MCF 10A (cell line): ENCODE measurements at regions not wholly inside any gene's neighbourhood (a gene's known extent, or its start where the extent isn't known, plus 50 kb on each side); places are given as distances from the start of the nearest gene placed in this dataset.
"Not testable (repeated sequence)": the region's sequence is repeated elsewhere in the genome, so short reads cannot be mapped to it uniquely, and the experiment has no call there.

Source experiments
- BruUV-seq: library from RNA; stranded (reverse); fragments of 400-500 nt; replicated peaks from 2 replicates; lab custom pipeline; 2021; lab: Mats Ljungman, UMichigan
- CTCF ChIA-PET: fragments of 300-600 bp; sonication (Branson Sonifier 250); formaldehyde crosslinking; extraction: SDS; loops from one replicate; lab custom pipeline; 2021; ENCODE audit warnings: antibody characterized with exemption, inconsistent platforms; lab: Yijun Ruan, JAX
- POLR2A ChIA-PET: fragments of 300-600, 350-650 bp; sonication (Branson Sonifier 250); formaldehyde crosslinking; extraction: SDS; loops from one replicate; lab custom pipeline; 2020; ENCODE audit warnings: antibody characterized with exemption, inconsistent platforms; lab: Yijun Ruan, JAX
- DNase-seq: peaks from one replicate; pipeline ENCODE4 v3.0.0-alpha.2; 2018; ENCODE audit not compliant: unreplicated experiment
- H3K27ac Mint-ChIP-seq: one replicate; pipeline ENCODE4 v1.8.0; 2022; ENCODE audit warnings: mild to moderate bottlenecking, low read depth, mixed read lengths; ENCODE audit not compliant: unreplicated experiment
- H3K27me3 Mint-ChIP-seq: one replicate; pipeline ENCODE4 v1.8.0; 2022; ENCODE audit warnings: mixed read lengths; ENCODE audit not compliant: insufficient read depth, unreplicated experiment
- H3K36me3 Mint-ChIP-seq: one replicate; pipeline ENCODE4 v1.8.0; 2022; ENCODE audit warnings: mild to moderate bottlenecking, moderate library complexity, mixed read lengths; ENCODE audit not compliant: insufficient read depth, unreplicated experiment
- H3K4me1 Mint-ChIP-seq: one replicate; pipeline ENCODE4 v1.8.0; 2022; ENCODE audit warnings: mixed read lengths; ENCODE audit not compliant: insufficient read depth, unreplicated experiment
- H3K4me3 Mint-ChIP-seq: one replicate; pipeline ENCODE4 v1.8.0; 2022; ENCODE audit warnings: mild to moderate bottlenecking, moderate library complexity, mixed read lengths; ENCODE audit not compliant: unreplicated experiment
- H3K9me3 Mint-ChIP-seq: one replicate; pipeline ENCODE4 v1.8.0; 2022; ENCODE audit warnings: mixed read lengths; ENCODE audit not compliant: unreplicated experiment
- CTCF ChIP-seq: fragments of 200-600 bp; IDR thresholded peaks from one replicate; pipeline ENCODE4 v1.8.0; 2022; ENCODE audit warnings: antibody characterized with exemption, mild to moderate bottlenecking; ENCODE audit not compliant: unreplicated experiment
- intact Hi-C: fragments of 100-400 bp; cut with micrococcal nuclease; formaldehyde crosslinking; loops from 2 replicates; pipeline ENCODE4 v1.14.1; 2022

GRCh38 chr1:163472651-163473248 is 151.0 kb downstream of the NUF2 start:
- POLR2A ChIA-PET, result no interaction called here
- DNase-seq, result no peak
- CTCF ChIA-PET, result no interaction called here
- intact Hi-C loops, result no loop called here
- TF ChIP-seq CTCF, result no peak
- H3K4me1 Mint-ChIP-seq, result no peaks in the 10 kb centered on the region
- H3K4me3 Mint-ChIP-seq, result no peak overlapping the region
- BruUV-seq, result no TSS peak
- no peaks in the 10 kb centered on the region for H3K27me3 Mint-ChIP-seq
- no peak overlapping the region for H3K27ac Mint-ChIP-seq
- no peaks in the 10 kb centered on the region for H3K9me3 Mint-ChIP-seq
- no peaks in the 10 kb centered on the region for H3K36me3 Mint-ChIP-seq

DNA sequence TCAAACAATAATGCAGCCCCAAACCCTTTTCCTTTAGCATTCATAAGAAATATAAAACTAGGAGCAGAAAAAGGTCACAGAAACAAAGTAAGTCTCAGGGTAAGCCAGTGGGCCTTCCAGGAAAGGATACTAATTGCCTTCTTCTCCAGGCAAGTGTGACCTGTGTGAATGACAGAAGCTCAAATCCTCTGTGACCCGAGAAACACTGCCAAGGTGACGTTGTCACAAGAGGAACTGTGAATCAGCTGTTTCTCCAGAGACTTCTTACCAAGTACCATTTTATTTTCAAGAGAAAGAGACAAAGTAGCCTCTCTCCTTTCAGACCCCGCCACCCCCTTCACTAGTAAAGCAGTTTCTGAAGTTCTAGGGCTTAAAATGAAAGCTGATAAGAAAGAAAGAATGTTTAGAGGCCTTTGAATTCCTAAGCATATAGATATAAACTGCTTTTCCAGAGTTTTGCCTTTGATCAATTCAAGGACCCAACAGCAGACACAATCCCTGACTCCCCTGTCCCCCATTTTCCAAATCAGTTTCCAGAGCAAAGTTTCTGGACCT is 155.6 kb downstream of the NUF2 start:
- H3K4me1 Mint-ChIP-seq, result no peaks in the 10 kb centered on the region
- no peaks in the 10 kb centered on the region for H3K36me3 Mint-ChIP-seq
- BruUV-seq, result no TSS peak
- H3K4me3 Mint-ChIP-seq, result no peak overlapping the region
- no peaks in the 10 kb centered on the region for H3K27me3 Mint-ChIP-seq
- no peak overlapping the region for H3K27ac Mint-ChIP-seq
- CTCF ChIA-PET, result interaction anchor here (0.6 kb wide), 2 partner anchors 92 to 1378 kb away, joined by 3 read pairs; no protein-coding TSS in a partner anchor
- TF ChIP-seq CTCF, result no peak
- no peak for DNase-seq
- intact Hi-C loops, result no loop called here
- peaks cover 18% of the 10 kb centered on the region for H3K9me3 Mint-ChIP-seq
- POLR2A ChIA-PET, result interaction anchor here (0.8 kb wide), 1 partner anchor 412 kb away, joined by 3 read pairs; no protein-coding TSS in a partner anchor

- POLR2A ChIA-PET, H3K27me3 Mint-ChIP-seq, DNase-seq, BruUV-seq, H3K4me3 Mint-ChIP-seq, H3K36me3 Mint-ChIP-seq, H3K27ac Mint-ChIP-seq, intact Hi-C loops, H3K4me1 Mint-ChIP-seq, CTCF ChIA-PET: not testable (repeated sequence)
- peaks cover 16% of the 10 kb centered on the region for H3K9me3 Mint-ChIP-seq
Measured at GRCh38 chr1:163498391-163499330, 176.9 kb downstream of the NUF2 start.

DNA sequence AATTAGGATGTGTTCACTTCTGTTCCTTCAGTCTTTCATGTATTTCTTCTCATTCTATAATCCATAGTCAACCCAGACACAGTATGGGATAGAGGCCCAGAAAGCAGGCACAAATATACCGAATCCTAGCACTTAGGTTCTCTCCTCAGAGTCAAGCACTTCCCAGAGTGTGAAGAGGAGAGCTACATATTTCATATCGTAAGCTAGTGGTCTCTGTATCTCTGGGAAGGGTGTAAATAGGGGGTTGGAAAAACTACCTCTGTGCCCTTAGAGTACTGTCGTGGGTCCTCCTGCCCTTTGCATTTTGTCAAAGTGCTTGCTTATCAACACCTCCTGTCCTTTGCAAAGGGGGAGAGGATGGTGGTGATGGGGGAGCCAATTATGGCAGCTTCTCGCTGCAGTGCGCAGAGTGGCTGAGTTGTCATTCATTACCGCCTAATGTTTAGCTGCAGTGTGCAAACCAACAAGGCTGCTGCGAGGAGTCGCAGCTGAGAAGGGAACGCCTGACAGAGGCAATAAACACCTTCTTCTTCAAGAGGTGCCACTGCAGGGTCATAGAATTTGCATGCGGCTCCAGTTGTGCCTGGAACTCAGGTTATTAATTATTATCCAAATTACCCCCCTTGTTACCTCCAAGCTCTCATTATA is 182.7 kb downstream of the NUF2 start:
- no peaks in the 10 kb centered on the region for H3K27me3 Mint-ChIP-seq
- intact Hi-C loops, result no loop called here
- ChIA-PET CTCF (interaction anchor here (0.6 to 1.4 kb wide), 2 partner anchors 31 to 633 kb away, joined by 3 to 4 read pairs; no protein-coding TSS in a partner anchor), POLR2A (no interaction called here)
- no peaks in the 10 kb centered on the region for H3K36me3 Mint-ChIP-seq
- TF ChIP-seq CTCF, result no peak
- no TSS peak for BruUV-seq
- no peak for DNase-seq
- H3K27ac Mint-ChIP-seq, result no peak overlapping the region
- peaks cover 13% of the 10 kb centered on the region for H3K9me3 Mint-ChIP-seq
- no peaks in the 10 kb centered on the region for H3K4me1 Mint-ChIP-seq
- no peak overlapping the region for H3K4me3 Mint-ChIP-seq
